ENCODE measurements at regions not wholly inside any gene's neighbourhood (a gene's known extent, or its start where the extent isn't known, plus 50 kb on each side); places are given as distances from the start of the nearest gene placed in this dataset.

GRCh38 chr2:129605646-129606045 is 373.8 kb upstream of the RAB6C start:
- TF ChIP-seq CTCF (IDR thresholded peaks at IDR 0.05), result no peak
- no peak for TF ChIP-seq POLR2A (IDR thresholded peaks at IDR 0.05)

Measured in lower leg skin (tissue), 3 donors.